ENCODE measurements at regions not wholly inside any gene's neighbourhood (a gene's known extent, or its start where the extent isn't known, plus 50 kb on each side); places are given as distances from the start of the nearest gene placed in this dataset.

DNA sequence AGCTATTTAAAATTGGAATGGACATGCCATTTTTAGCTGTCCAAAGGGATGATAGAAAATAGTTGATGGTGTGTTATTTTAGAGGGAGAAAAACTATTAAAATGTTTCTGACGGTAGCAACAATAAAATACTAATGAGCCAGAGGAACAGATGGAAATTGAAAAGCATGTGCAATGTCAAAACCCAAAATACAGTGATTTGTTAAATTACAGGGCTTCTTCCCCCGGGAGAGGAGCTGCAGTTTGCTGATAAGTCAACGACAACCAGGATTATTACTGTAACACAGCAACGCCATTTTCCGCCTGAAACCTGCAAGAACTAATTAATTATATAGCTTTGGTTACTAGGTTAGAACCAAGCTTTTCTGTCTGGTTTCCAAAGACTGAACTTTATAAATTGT lies 179.6 kb upstream of the SPTLC3 start:
- TF ChIP-seq, protein P1, sequence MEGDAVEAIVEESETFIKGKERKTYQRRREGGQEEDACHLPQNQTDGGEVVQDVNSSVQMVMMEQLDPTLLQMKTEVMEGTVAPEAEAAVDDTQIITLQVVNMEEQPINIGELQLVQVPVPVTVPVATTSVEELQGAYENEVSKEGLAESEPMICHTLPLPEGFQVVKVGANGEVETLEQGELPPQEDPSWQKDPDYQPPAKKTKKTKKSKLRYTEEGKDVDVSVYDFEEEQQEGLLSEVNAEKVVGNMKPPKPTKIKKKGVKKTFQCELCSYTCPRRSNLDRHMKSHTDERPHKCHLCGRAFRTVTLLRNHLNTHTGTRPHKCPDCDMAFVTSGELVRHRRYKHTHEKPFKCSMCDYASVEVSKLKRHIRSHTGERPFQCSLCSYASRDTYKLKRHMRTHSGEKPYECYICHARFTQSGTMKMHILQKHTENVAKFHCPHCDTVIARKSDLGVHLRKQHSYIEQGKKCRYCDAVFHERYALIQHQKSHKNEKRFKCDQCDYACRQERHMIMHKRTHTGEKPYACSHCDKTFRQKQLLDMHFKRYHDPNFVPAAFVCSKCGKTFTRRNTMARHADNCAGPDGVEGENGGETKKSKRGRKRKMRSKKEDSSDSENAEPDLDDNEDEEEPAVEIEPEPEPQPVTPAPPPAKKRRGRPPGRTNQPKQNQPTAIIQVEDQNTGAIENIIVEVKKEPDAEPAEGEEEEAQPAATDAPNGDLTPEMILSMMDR (conservative IDR thresholded peaks at IDR 0.05; ENCODE audit: low read depth, low read length) = no peak
- no peak for TF ChIP-seq EZH2 (IDR thresholded peaks at IDR 0.05; ENCODE audit: low read length, unreplicated experiment)

Measured in PC-3 (cell line).